GM23338 (cell line): ENCODE measurements at regions not wholly inside any gene's neighbourhood (a gene's known extent, or its start where the extent isn't known, plus 50 kb on each side); places are given as distances from the start of the nearest gene placed in this dataset.

Source experiments
- ATAC-seq: fragments of 200-7000 bp; cut with Tn5 transposase; 3 replicates; pipeline ENCODE4 v1.9.1; 2020
- DNase-seq: peaks from one replicate; pipeline ENCODE4 v3.0.0-alpha.2; 2015; ENCODE audit warnings: low spot score
- H2AFZ ChIP-seq: fragments of 200-600 bp; sonication (generic); 2 replicates; pipeline ENCODE4 v1.8.0; 2016; ENCODE audit warnings: antibody characterized with exemption, mild to moderate bottlenecking, moderate library complexity
- H3F3A ChIP-seq: fragments of 200-600 bp; sonication (generic); replicated peaks from 2 replicates; pipeline ENCODE4 v1.8.0; 2017; ENCODE audit warnings: antibody characterized with exemption, mixed run types, low read depth
- H3K27ac ChIP-seq: fragments of 200-600 bp; sonication (generic); 2 replicates; pipeline ENCODE4 v1.6.1; 2016; ENCODE audit warnings: low read depth
- H3K27me3 ChIP-seq: fragments of 200-600 bp; sonication (generic); 2 replicates; pipeline ENCODE4 v1.8.0; 2016; ENCODE audit warnings: mild to moderate bottlenecking, mixed run types, moderate library complexity; ENCODE audit not compliant: insufficient read depth
- H3K36me3 ChIP-seq: fragments of 200-600 bp; sonication (generic); 2 replicates; pipeline ENCODE4 v1.8.0; 2016; ENCODE audit warnings: mild to moderate bottlenecking; ENCODE audit not compliant: insufficient read depth
- H3K4me1 ChIP-seq: fragments of 200-600 bp; sonication (generic); 2 replicates; pipeline ENCODE4 v1.8.0; 2016; ENCODE audit warnings: mild to moderate bottlenecking, moderate library complexity; ENCODE audit not compliant: insufficient read depth
- H3K4me2 ChIP-seq: fragments of 200-600 bp; sonication (generic); 2 replicates; pipeline ENCODE4 v1.7.1; 2017; ENCODE audit warnings: mixed run types
- H3K4me3 ChIP-seq: fragments of 200-600 bp; sonication (generic); 2 replicates; pipeline ENCODE4 v1.6.1; 2016; ENCODE audit warnings: mixed run types
- H3K79me2 ChIP-seq: fragments of 200-600 bp; sonication (generic); replicated peaks from 2 replicates; pipeline ENCODE4 v1.8.0; 2017; ENCODE audit warnings: mild to moderate bottlenecking; ENCODE audit not compliant: insufficient read depth
- H3K9me2 ChIP-seq: fragments of 200-600 bp; sonication (generic); 2 replicates; pipeline ENCODE4 v1.8.0; 2017; ENCODE audit not compliant: insufficient read depth
- H4K20me1 ChIP-seq: fragments of 200-600 bp; sonication (generic); replicated peaks from 2 replicates; pipeline ENCODE4 v1.8.0; 2017; ENCODE audit warnings: mild to moderate bottlenecking; ENCODE audit not compliant: insufficient read depth
- H3K27ac Mint-ChIP-seq: 2 replicates; pipeline ENCODE4 v1.8.0; 2020; ENCODE audit warnings: inconsistent platforms, mild to moderate bottlenecking, moderate library complexity, mixed read lengths
- H3K27me3 Mint-ChIP-seq: 3 replicates; pipeline ENCODE4 v1.8.0; 2022; ENCODE audit warnings: low read depth, mild to moderate bottlenecking, moderate library complexity, mixed read lengths, inconsistent platforms; ENCODE audit not compliant: insufficient read depth, poor library complexity
- H3K36me3 Mint-ChIP-seq: 3 replicates; pipeline ENCODE4 v1.8.0; 2021; ENCODE audit warnings: low read depth, mild to moderate bottlenecking, inconsistent platforms, moderate library complexity, mixed read lengths
- H3K4me1 Mint-ChIP-seq: 3 replicates; pipeline ENCODE4 v1.8.0; 2020; ENCODE audit warnings: mild to moderate bottlenecking, inconsistent platforms, mixed read lengths
- H3K4me3 Mint-ChIP-seq: 3 replicates; pipeline ENCODE4 v1.8.0; 2021; ENCODE audit warnings: moderate library complexity, mild to moderate bottlenecking, inconsistent platforms, mixed read lengths
- H3K9me3 Mint-ChIP-seq: 3 replicates; pipeline ENCODE4 v1.8.0; 2020; ENCODE audit warnings: moderate library complexity, mild to moderate bottlenecking, inconsistent platforms, mixed read lengths
- CREB1 ChIP-seq: fragments of 250-450 bp; sonication (Bioruptor Pico); IDR thresholded peaks from 2 replicates; pipeline ENCODE4 v1.5.0; 2020; ENCODE audit warnings: low read depth, mild to moderate bottlenecking, moderate library complexity
- CTCF ChIP-seq, 2 experiments: fragments of 200-600 bp in 1 of 2; sonication (generic) in 1 of 2; conservative IDR thresholded peaks; 2 replicates each; pipeline versions ENCODE4 v1.5.1 to v1.6.1; 2016 to 2017; ENCODE audit warnings: antibody characterized with exemption in 2 of 2, low read depth in 2 of 2, mild to moderate bottlenecking in 2 of 2, moderate library complexity in 1 of 2
- ETS1 ChIP-seq: IDR thresholded peaks from 2 replicates; pipeline ENCODE4 v1.6.1; 2016; ENCODE audit warnings: antibody characterized with exemption
- EZH2 ChIP-seq: fragments of 200-600 bp; sonication (generic); IDR thresholded peaks from one replicate; pipeline ENCODE4 v1.8.0; 2017; ENCODE audit warnings: antibody characterized with exemption, mild to moderate bottlenecking, low read depth; ENCODE audit not compliant: unreplicated experiment
- EZH2phosphoT487 ChIP-seq: fragments of 200-600 bp; sonication (generic); IDR thresholded peaks from one replicate; pipeline ENCODE4 v1.8.1; 2018; ENCODE audit warnings: antibody characterized with exemption; ENCODE audit not compliant: unreplicated experiment
- JUNB ChIP-seq: IDR thresholded peaks from one replicate; pipeline ENCODE4 v1.6.1; 2016; ENCODE audit warnings: antibody characterized with exemption; ENCODE audit not compliant: unreplicated experiment
- NANOG ChIP-seq: IDR thresholded peaks from 2 replicates; pipeline ENCODE4 v1.6.1; 2016; ENCODE audit warnings: antibody characterized with exemption, borderline replicate concordance
- POLR2AphosphoS5 ChIP-seq: IDR thresholded peaks from 2 replicates; pipeline ENCODE4 v1.6.1; 2016; ENCODE audit warnings: antibody characterized with exemption, low read depth
- REST ChIP-seq: IDR thresholded peaks from one replicate; pipeline ENCODE4 v1.6.1; 2018; ENCODE audit warnings: antibody characterized with exemption; ENCODE audit not compliant: unreplicated experiment
- STAT1 ChIP-seq: IDR thresholded peaks from one replicate; pipeline ENCODE4 v1.6.1; 2016; ENCODE audit warnings: antibody characterized with exemption; ENCODE audit not compliant: unreplicated experiment
- ZNF114 ChIP-seq: fragments of 250-450 bp; sonication (Bioruptor Pico); IDR thresholded peaks from 2 replicates; pipeline ENCODE4 v1.5.0; 2020; ENCODE audit warnings: mild to moderate bottlenecking, moderate library complexity
- ZNF331 ChIP-seq: fragments of 250-450 bp; sonication (Bioruptor Pico); IDR thresholded peaks from 2 replicates; pipeline ENCODE4 v1.5.0; 2020; ENCODE audit warnings: low read depth, mild to moderate bottlenecking, moderate library complexity
- ZNF462 ChIP-seq: fragments of 250-450 bp; sonication (Bioruptor Pico); IDR thresholded peaks from 2 replicates; pipeline ENCODE4 v1.5.0; 2020; ENCODE audit warnings: mild to moderate bottlenecking, moderate library complexity

GRCh38 chr1:222886878-222887351, 72.1 kb downstream of the DISP1 start:
- no peak for ATAC-seq
- H3K27me3 ChIP-seq, result no peaks in the 10 kb centered on the region
- DNase-seq, result no peak
- H3K4me3 ChIP-seq, result no peak overlapping the region
- Mint-ChIP-seq H3K9me3 (no peaks in the 10 kb centered on the region), H3K4me3 (no peak overlapping the region), H3K27ac (no peak overlapping the region; the same call in 1 of the 2 replicates), H3K36me3 (no peaks in the 10 kb centered on the region), H3K27me3 (no peaks in the 10 kb centered on the region), H3K4me1 (0 out of 3 replicates have a peak, but pooled peaks cover 2% of the 10 kb centered on the region)
- no peak overlapping the region for H3K27ac ChIP-seq
- no peaks in the 10 kb centered on the region for H3K9me2 ChIP-seq
- H3K79me2 ChIP-seq, result no peaks in the 10 kb centered on the region
- TF ChIP-seq STAT1, result no peak
- TF ChIP-seq CREB1, result no peak
- TF ChIP-seq JUNB, result no peak
- no peak for TF ChIP-seq EZH2phosphoT487
- TF ChIP-seq NANOG, result no peak
- TF ChIP-seq ETS1, result no peak
- TF ChIP-seq ZNF462, result no peak
- no peak for TF ChIP-seq REST
- TF ChIP-seq CTCF (conservative IDR thresholded peaks at IDR 0.05; ENCODE audit: low read depth in 2 of 2), result no peak
- TF ChIP-seq POLR2AphosphoS5, result no peak
- TF ChIP-seq ZNF114 (CRISPR knock-in tag), result no peak
- no peak for TF ChIP-seq ZNF331 (CRISPR knock-in tag)
- no peak for TF ChIP-seq EZH2
- no peak overlapping the region for H3K4me2 ChIP-seq
- no peaks in the 10 kb centered on the region for H4K20me1 ChIP-seq
- H3K36me3 ChIP-seq, result no peaks in the 10 kb centered on the region
- 0 out of 2 replicates have a peak, but pooled peaks cover 2% of the 10 kb centered on the region for H3K4me1 ChIP-seq
- H3F3A ChIP-seq, result no peaks in the 10 kb centered on the region
- H2AFZ ChIP-seq, result no peak overlapping the region
